ENCODE measurements at regions not wholly inside any gene's neighbourhood (a gene's known extent, or its start where the extent isn't known, plus 50 kb on each side); places are given as distances from the start of the nearest gene placed in this dataset.

DNA sequence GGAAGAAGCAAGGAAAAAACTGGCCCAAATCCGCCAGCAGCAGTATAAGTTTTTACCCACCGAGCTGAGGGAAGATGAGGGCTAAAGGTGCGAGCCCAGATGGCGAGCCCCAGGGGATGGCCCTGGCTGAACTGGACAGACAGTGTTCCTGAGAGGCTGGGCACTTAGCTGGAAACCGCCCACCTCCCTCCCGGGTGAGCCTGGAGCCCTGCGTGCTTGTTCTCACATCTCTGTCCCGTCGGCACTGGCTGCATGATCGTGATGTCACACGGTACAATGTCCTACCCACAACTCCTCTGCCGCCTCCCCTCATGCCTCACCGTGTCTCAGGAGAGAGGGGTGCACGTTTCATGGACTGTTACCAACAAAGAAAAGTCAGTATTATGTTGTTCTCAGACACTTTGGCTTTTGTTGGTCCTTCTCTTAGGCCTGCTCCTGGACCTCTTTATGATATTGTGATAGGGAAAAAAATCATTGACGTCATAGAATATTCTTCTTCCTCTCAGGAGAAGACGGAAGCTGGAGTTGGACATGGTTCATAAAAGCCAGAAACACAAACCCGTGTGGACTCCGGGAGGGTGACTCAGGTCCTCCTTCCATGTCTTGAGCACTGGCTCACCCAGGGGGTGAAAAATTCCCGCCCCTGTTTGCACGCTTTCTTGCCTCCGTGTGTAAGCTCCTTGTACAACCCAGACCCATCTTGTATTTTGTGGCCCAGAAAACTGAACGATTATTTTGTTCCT lies 201.8 kb upstream of the TPM1 start:
- intact Hi-C loops (cut with micrococcal nuclease) = loop anchor here (10.0 kb wide), 1 partner anchor 204 kb away; the partner anchor contains the start of gene TPM1
- H3K27ac ChIP-seq (replicated peaks) = peak overlapping the region; percentile 83

DNA sequence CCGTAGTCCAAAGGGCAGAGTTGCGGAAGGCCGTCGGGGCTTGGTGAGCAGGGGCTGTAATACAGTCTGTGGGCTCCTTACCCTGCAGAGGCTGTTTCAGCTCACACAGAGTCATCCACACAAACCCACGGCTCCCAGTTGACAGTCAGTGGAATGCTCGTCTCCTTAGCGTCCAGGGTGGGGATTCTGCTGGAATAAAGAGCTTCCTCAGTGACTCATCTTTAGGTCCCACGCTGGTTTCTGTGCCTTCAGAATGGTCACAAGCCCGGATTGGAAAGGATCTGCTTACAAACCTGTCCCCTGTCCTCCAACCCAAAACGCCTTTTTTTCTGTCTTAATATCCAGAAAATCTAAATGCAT lies 201.3 kb upstream of the TPM1 start:
- H3K4me3 ChIP-seq = peak overlapping the region; percentile 42
- H3K27ac ChIP-seq (replicated peaks) = peak overlapping the region; percentile 83
- intact Hi-C loops (cut with micrococcal nuclease) = loop anchor here (10.0 kb wide), 1 partner anchor 204 kb away; the partner anchor contains the start of gene TPM1

More for the DNA sequence above, 201.8 kb upstream of the TPM1 start:
- H3K4me1 ChIP-seq = peaks cover 46% of the 10 kb centered on the region
- no peak overlapping the region for H3K4me3 ChIP-seq
- H3K36me3 ChIP-seq = peaks cover 49% of the 10 kb centered on the region
- DNase-seq = no peak
- TF ChIP-seq, protein P1, sequence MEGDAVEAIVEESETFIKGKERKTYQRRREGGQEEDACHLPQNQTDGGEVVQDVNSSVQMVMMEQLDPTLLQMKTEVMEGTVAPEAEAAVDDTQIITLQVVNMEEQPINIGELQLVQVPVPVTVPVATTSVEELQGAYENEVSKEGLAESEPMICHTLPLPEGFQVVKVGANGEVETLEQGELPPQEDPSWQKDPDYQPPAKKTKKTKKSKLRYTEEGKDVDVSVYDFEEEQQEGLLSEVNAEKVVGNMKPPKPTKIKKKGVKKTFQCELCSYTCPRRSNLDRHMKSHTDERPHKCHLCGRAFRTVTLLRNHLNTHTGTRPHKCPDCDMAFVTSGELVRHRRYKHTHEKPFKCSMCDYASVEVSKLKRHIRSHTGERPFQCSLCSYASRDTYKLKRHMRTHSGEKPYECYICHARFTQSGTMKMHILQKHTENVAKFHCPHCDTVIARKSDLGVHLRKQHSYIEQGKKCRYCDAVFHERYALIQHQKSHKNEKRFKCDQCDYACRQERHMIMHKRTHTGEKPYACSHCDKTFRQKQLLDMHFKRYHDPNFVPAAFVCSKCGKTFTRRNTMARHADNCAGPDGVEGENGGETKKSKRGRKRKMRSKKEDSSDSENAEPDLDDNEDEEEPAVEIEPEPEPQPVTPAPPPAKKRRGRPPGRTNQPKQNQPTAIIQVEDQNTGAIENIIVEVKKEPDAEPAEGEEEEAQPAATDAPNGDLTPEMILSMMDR (IDR thresholded peaks at IDR 0.05; ENCODE audit: borderline replicate concordance) = no peak
- H3K9me3 ChIP-seq (replicated peaks) = no peaks in the 10 kb centered on the region
- H3K27me3 ChIP-seq (ENCODE audit: low read depth) = no peaks in the 10 kb centered on the region

DNA sequence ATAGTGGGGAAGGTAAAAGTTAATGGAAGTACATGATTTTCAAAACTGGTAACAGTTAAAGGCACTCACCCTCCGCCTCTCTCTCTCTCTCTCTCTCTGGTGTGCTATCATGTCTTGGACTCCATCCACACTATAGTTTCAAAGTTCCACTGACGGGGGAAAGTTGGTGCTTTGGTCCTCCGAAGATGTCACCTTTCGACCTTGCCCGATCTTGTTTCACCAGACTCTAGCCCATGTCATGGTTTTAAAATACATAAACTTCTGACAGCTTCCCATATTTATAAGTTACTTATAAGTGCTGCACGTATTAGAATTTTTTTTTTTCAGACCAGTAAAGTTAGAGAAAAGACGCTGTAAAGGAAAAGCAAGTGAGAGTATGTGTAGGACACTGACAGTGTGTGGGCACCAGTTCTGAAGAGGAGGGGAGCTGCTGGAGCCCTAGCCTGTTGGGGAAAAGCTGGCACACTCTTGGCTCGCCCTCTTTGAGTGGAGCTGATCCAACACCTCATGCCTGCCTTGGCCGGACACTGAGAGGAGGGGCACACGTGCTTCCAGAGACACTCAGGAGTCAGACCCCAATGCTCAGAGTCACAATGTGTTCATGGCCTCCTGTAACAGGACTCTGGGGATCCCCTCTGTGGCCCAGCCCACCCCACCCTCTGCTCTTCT lies 200.5 kb upstream of the TPM1 start:
- peaks cover 40% of the 10 kb centered on the region for H3K4me1 ChIP-seq
- peak overlapping the region; percentile 83 for H3K27ac ChIP-seq (replicated peaks)
- H3K27me3 ChIP-seq (ENCODE audit: low read depth) = no peaks in the 10 kb centered on the region
- TF ChIP-seq, protein P1 (IDR thresholded peaks at IDR 0.05; ENCODE audit: borderline replicate concordance) = no peak
- DNase-seq = peak; percentile 57
- H3K36me3 ChIP-seq = peaks cover 42% of the 10 kb centered on the region
- H3K9me3 ChIP-seq (replicated peaks) = no peaks in the 10 kb centered on the region
- intact Hi-C loops (cut with micrococcal nuclease) = loop anchor here (10.0 kb wide), 1 partner anchor 203 kb away; the partner anchor contains the start of gene TPM1
- H3K4me3 ChIP-seq = peak overlapping the region; percentile 42

More for the DNA sequence above, 201.3 kb upstream of the TPM1 start:
- Histone ChIP-seq H3K36me3 (peaks cover 44% of the 10 kb centered on the region), H3K4me1 (peaks cover 41% of the 10 kb centered on the region), H3K27me3 (ENCODE audit: low read depth) (no peaks in the 10 kb centered on the region), H3K9me3 (replicated peaks) (no peaks in the 10 kb centered on the region)
- TF ChIP-seq, protein P1 (IDR thresholded peaks at IDR 0.05; ENCODE audit: borderline replicate concordance) = no peak
- DNase-seq = no peak

DNA sequence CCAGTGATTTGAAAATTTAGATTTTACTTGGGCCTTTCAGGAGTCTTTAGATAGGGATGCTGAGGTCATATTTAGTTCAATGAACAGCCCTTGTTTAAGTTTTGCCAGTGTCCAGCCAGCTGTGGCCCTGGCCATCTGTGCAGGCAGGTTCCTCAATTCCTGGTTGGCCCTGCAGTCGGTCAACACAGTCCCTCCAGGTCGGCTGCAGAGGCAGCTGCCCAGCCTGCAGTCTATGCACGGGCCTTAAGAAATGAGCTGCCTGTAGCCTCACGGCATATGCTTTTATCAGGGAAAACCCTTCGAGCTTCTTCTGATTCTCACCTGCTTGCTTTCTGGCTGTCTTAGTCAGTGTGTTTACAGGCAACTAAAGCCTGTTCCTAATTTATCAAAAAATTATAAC lies 199.2 kb upstream of the TPM1 start:
- Histone ChIP-seq H3K27me3 (ENCODE audit: low read depth) (no peaks in the 10 kb centered on the region), H3K9me3 (replicated peaks) (no peaks in the 10 kb centered on the region), H3K4me3 (no peak overlapping the region), H3K27ac (replicated peaks) (peak overlapping the region; percentile 83), H3K4me1 (peaks cover 47% of the 10 kb centered on the region), H3K36me3 (peaks cover 33% of the 10 kb centered on the region)
- intact Hi-C loops (cut with micrococcal nuclease) = loop anchor here (10.0 kb wide), 1 partner anchor 201 kb away; the partner anchor contains the start of gene TPM1
- DNase-seq = no peak
- TF ChIP-seq, protein P1 (IDR thresholded peaks at IDR 0.05; ENCODE audit: borderline replicate concordance) = no peak

DNA sequence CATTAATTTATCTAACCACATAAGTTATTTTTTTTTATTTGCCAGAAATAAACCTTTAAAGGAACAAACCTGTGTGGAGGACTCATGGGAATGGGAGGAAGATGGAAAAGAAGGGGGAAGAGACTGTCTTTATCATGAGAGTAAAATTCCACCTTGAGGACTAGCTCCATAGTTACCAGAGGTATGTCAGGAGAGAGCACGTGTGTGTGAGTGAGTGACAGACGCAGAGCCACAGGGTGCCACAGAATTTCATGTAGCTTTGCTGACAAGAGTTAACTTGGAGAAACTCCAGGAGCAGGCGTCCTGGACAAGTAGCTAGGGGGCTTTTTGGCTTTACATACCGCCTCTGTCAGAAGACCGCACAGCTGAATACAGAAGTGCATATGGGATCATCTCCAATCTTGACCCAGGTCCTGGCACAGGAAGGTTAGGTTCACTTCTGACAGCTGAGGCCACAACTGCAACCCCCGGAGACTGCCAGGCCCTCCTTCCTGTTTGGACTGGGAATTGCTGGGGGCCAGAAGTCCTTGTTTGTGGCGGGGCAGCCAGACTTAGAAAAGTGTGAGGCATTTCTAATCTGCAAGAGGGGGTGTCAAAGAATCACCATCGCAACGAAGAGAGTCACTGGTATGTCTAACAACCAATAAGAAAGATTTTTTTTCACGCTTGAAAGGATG lies 197.8 kb upstream of the TPM1 start:
- Histone ChIP-seq H3K27me3 (ENCODE audit: low read depth) (no peaks in the 10 kb centered on the region), H3K4me1 (peaks cover 59% of the 10 kb centered on the region), H3K4me3 (no peak overlapping the region), H3K36me3 (peaks cover 19% of the 10 kb centered on the region), H3K27ac (replicated peaks) (no peak overlapping the region), H3K9me3 (replicated peaks) (no peaks in the 10 kb centered on the region)
- intact Hi-C loops (cut with micrococcal nuclease) = loop anchor here (10.0 kb wide), 1 partner anchor 200 kb away; the partner anchor contains the start of gene TPM1
- TF ChIP-seq, protein P1 (IDR thresholded peaks at IDR 0.05; ENCODE audit: borderline replicate concordance) = no peak
- no peak for DNase-seq
